Parathyroid adenoma (tissue), 2 donors: ENCODE measurements at regions not wholly inside any gene's neighbourhood (a gene's known extent, or its start where the extent isn't known, plus 50 kb on each side); places are given as distances from the start of the nearest gene placed in this dataset.

Source experiments
- H2AFZ ChIP-seq: fragments of 300-600 bp; sonication (generic); one replicate; pipeline ENCODE4 v1.7.0; 2017; ENCODE audit warnings: antibody characterized with exemption, mild to moderate bottlenecking
- H3K27ac ChIP-seq: fragments of 300-600 bp; sonication (generic); one replicate; pipeline ENCODE4 v1.7.0; 2017
- H3K27me3 ChIP-seq: fragments of 300-600 bp; sonication (generic); one replicate; pipeline ENCODE4 v1.7.0; 2017; ENCODE audit warnings: low read length; ENCODE audit not compliant: control insufficient read depth, insufficient read depth
- H3K36me3 ChIP-seq: fragments of 300-600 bp; sonication (generic); one replicate; pipeline ENCODE4 v1.7.0; 2017; ENCODE audit warnings: low read length; ENCODE audit not compliant: control insufficient read depth, insufficient read depth
- H3K4me1 ChIP-seq: fragments of 300-600 bp; sonication (generic); one replicate; pipeline ENCODE4 v1.7.0; 2017; ENCODE audit warnings: control low read depth
- H3K4me2 ChIP-seq: fragments of 300-600 bp; sonication (generic); one replicate; pipeline ENCODE4 v1.7.0; 2017; ENCODE audit warnings: low read length
- H3K4me3 ChIP-seq: fragments of 300-600 bp; sonication (generic); one replicate; pipeline ENCODE4 v1.7.0; 2017; ENCODE audit warnings: low read depth, low read length
- H3K79me2 ChIP-seq: fragments of 300-600 bp; sonication (generic); one replicate; pipeline ENCODE4 v1.7.0; 2017; ENCODE audit warnings: control low read depth
- H3K9ac ChIP-seq: fragments of 300-600 bp; sonication (generic); one replicate; pipeline ENCODE4 v1.7.0; 2017; ENCODE audit warnings: mild to moderate bottlenecking
- H3K9me3 ChIP-seq: fragments of 300-600 bp; sonication (generic); one replicate; pipeline ENCODE4 v1.7.0; 2017; ENCODE audit warnings: low read length; ENCODE audit not compliant: control insufficient read depth
- CTCF ChIP-seq: fragments of 300-600 bp; sonication (generic); IDR thresholded peaks from one replicate; pipeline ENCODE4 v1.7.0; 2017; ENCODE audit warnings: antibody characterized with exemption, mild to moderate bottlenecking
- donor health status: primary hyperparathyroidism.

GRCh38 chr3:99232696-99233095, 331.2 kb upstream of the DCBLD2 start:
- H3K27me3 ChIP-seq = no peaks in the 10 kb centered on the region
- H3K36me3 ChIP-seq = no peaks in the 10 kb centered on the region
- no peaks in the 10 kb centered on the region for H3K4me1 ChIP-seq
- no peak for TF ChIP-seq CTCF
- no peak overlapping the region for H3K4me2 ChIP-seq
- H3K27ac ChIP-seq = no peak overlapping the region
- no peak overlapping the region for H3K9ac ChIP-seq
- no peak overlapping the region for H3K4me3 ChIP-seq
- no peaks in the 10 kb centered on the region for H3K9me3 ChIP-seq
- H2AFZ ChIP-seq = no peak overlapping the region
- no peaks in the 10 kb centered on the region for H3K79me2 ChIP-seq

GRCh38 chr3:99218468-99218867, 317.0 kb upstream of the DCBLD2 start:
- Histone ChIP-seq H3K36me3 (no peaks in the 10 kb centered on the region), H3K4me2 (no peak overlapping the region), H3K4me1 (no peaks in the 10 kb centered on the region), H3K9ac (no peak overlapping the region), H3K4me3 (no peak overlapping the region), H3K27me3 (no peaks in the 10 kb centered on the region), H3K27ac (no peak overlapping the region), H2AFZ (no peak overlapping the region), H3K79me2 (no peaks in the 10 kb centered on the region), H3K9me3 (no peaks in the 10 kb centered on the region)
- TF ChIP-seq CTCF = no peak

GRCh38 chr3:99212969-99213368, 311.5 kb upstream of the DCBLD2 start:
- Histone ChIP-seq H3K4me1 (no peaks in the 10 kb centered on the region), H3K27me3 (no peaks in the 10 kb centered on the region), H3K36me3 (no peaks in the 10 kb centered on the region), H3K79me2 (no peaks in the 10 kb centered on the region), H2AFZ (peak overlapping the region; percentile 59), H3K9me3 (no peaks in the 10 kb centered on the region), H3K4me3 (no peak overlapping the region), H3K4me2 (no peak overlapping the region), H3K9ac (no peak overlapping the region), H3K27ac (no peak overlapping the region)
- TF ChIP-seq CTCF = no peak

- Histone ChIP-seq H3K4me1 (no peaks in the 10 kb centered on the region), H2AFZ (no peak overlapping the region), H3K4me2 (no peak overlapping the region), H3K27ac (no peak overlapping the region), H3K79me2 (no peaks in the 10 kb centered on the region), H3K36me3 (no peaks in the 10 kb centered on the region), H3K9me3 (no peaks in the 10 kb centered on the region), H3K27me3 (no peaks in the 10 kb centered on the region), H3K9ac (no peak overlapping the region), H3K4me3 (no peak overlapping the region)
- TF ChIP-seq CTCF = no peak
Observed at GRCh38 chr3:99211309-99211708, 309.8 kb upstream of the DCBLD2 start.

- no peak overlapping the region for H2AFZ ChIP-seq
- H3K36me3 ChIP-seq = no peaks in the 10 kb centered on the region
- H3K4me2 ChIP-seq = no peak overlapping the region
- no peaks in the 10 kb centered on the region for H3K27me3 ChIP-seq
- no peaks in the 10 kb centered on the region for H3K79me2 ChIP-seq
- no peak for TF ChIP-seq CTCF
- H3K4me1 ChIP-seq = no peaks in the 10 kb centered on the region
- H3K27ac ChIP-seq = no peak overlapping the region
- no peak overlapping the region for H3K9ac ChIP-seq
- no peaks in the 10 kb centered on the region for H3K9me3 ChIP-seq
- H3K4me3 ChIP-seq = no peak overlapping the region
Observed at GRCh38 chr3:99199021-99199420, 297.5 kb upstream of the DCBLD2 start.
